Astrocyte (in vitro differentiated cells and primary cell): ENCODE measurements at regions not wholly inside any gene's neighbourhood (a gene's known extent, or its start where the extent isn't known, plus 50 kb on each side); places are given as distances from the start of the nearest gene placed in this dataset.
A peak's percentile ranks its signal among the peaks of the same experiment; 100 is the strongest.
"Not testable (repeated sequence)": the region's sequence is repeated elsewhere in the genome, so short reads cannot be mapped to it uniquely, and the experiment has no call there.

Experiments used
- DNase-seq: peaks from one replicate; pipeline ENCODE4 v3.0.0-alpha.2; 2010; ENCODE audit warnings: low read depth
- FAIRE-seq: peaks from 2 replicates; lab custom pipeline; 2011; peaks lifted over from hg19 to GRCh38; lab: Jason Lieb, UNC
- H2AFZ ChIP-seq: 2 replicates; pipeline ENCODE4 v1.6.0; 2012; ENCODE audit warnings: low read depth, low read length, inconsistent platforms
- H3K27ac ChIP-seq: 2 replicates; pipeline ENCODE4 v1.5.1; 2011; ENCODE audit warnings: low read depth, low read length, inconsistent platforms
- H3K27me3 ChIP-seq: 2 replicates; pipeline ENCODE4 v1.6.0; 2011; ENCODE audit warnings: low read length, inconsistent platforms; ENCODE audit not compliant: insufficient read depth
- H3K36me3 ChIP-seq: 2 replicates; pipeline ENCODE4 v1.5.1; 2011; ENCODE audit warnings: low read length, inconsistent platforms; ENCODE audit not compliant: insufficient read depth
- H3K4me1 ChIP-seq: 2 replicates; pipeline ENCODE4 v1.5.1; 2011; ENCODE audit warnings: low read length, inconsistent platforms; ENCODE audit not compliant: insufficient read depth
- H3K4me2 ChIP-seq: 2 replicates; pipeline ENCODE4 v1.6.0; 2012; ENCODE audit warnings: low read length, inconsistent platforms
- H3K4me3 ChIP-seq: 2 replicates; pipeline ENCODE4 v1.5.1; 2011; ENCODE audit warnings: low read depth, mild to moderate bottlenecking, low read length, inconsistent platforms; ENCODE audit not compliant: insufficient read depth
- H3K79me2 ChIP-seq: 2 replicates; pipeline ENCODE4 v1.6.0; 2012; ENCODE audit warnings: mild to moderate bottlenecking, low read length, inconsistent platforms; ENCODE audit not compliant: insufficient read depth
- H3K9ac ChIP-seq: 2 replicates; pipeline ENCODE4 v1.6.0; 2012; ENCODE audit warnings: mild to moderate bottlenecking, low read length, inconsistent platforms
- H3K9me3 ChIP-seq: 2 replicates; pipeline ENCODE4 v1.5.1; 2012; ENCODE audit warnings: low read depth, mild to moderate bottlenecking, low read length, inconsistent platforms; ENCODE audit not compliant: insufficient read depth
- H4K20me1 ChIP-seq: 2 replicates; pipeline ENCODE4 v1.6.0; 2012; ENCODE audit warnings: low read length, inconsistent platforms; ENCODE audit not compliant: insufficient read depth
- H3K27ac Mint-ChIP-seq: one replicate; pipeline ENCODE4 v1.8.0; 2021; ENCODE audit warnings: mild to moderate bottlenecking, mixed read lengths; ENCODE audit not compliant: unreplicated experiment
- H3K27me3 Mint-ChIP-seq: one replicate; pipeline ENCODE4 v1.8.0; 2021; ENCODE audit warnings: low read depth, mixed read lengths; ENCODE audit not compliant: unreplicated experiment
- H3K36me3 Mint-ChIP-seq: one replicate; pipeline ENCODE4 v1.8.0; 2021; ENCODE audit warnings: low read depth, mixed read lengths; ENCODE audit not compliant: unreplicated experiment
- H3K4me1 Mint-ChIP-seq: one replicate; pipeline ENCODE4 v1.8.0; 2021; ENCODE audit warnings: low read depth, mixed read lengths; ENCODE audit not compliant: unreplicated experiment
- H3K4me3 Mint-ChIP-seq: one replicate; pipeline ENCODE4 v1.8.0; 2021; ENCODE audit warnings: mild to moderate bottlenecking, moderate library complexity, mixed read lengths; ENCODE audit not compliant: unreplicated experiment
- H3K9me3 Mint-ChIP-seq: one replicate; pipeline ENCODE4 v1.8.0; 2021; ENCODE audit warnings: mild to moderate bottlenecking, mixed read lengths; ENCODE audit not compliant: unreplicated experiment
- EZH2 ChIP-seq: IDR thresholded peaks from 2 replicates; pipeline ENCODE4 v1.6.1; 2012; ENCODE audit warnings: mild to moderate bottlenecking, low read length, inconsistent platforms; ENCODE audit not compliant: insufficient read depth
- TF ChIP-seq, protein P1 (sequence below): IDR thresholded peaks from 2 replicates; pipeline ENCODE4 v1.5.1; 2011; ENCODE audit warnings: low read depth, mild to moderate bottlenecking, inconsistent platforms, low read length, moderate library complexity; ENCODE audit not compliant: insufficient read depth

- Mint-ChIP-seq H3K9me3 (no peaks in the 10 kb centered on the region), H3K4me1 (peaks cover 3% of the 10 kb centered on the region), H3K27ac (no peak overlapping the region), H3K36me3 (no peaks in the 10 kb centered on the region), H3K4me3 (no peak overlapping the region), H3K27me3 (no peaks in the 10 kb centered on the region)
- Histone ChIP-seq H3K36me3 (no peaks in the 10 kb centered on the region), H3K4me2 (no peak overlapping the region), H2AFZ (no peak overlapping the region), H3K4me3 (no peak overlapping the region), H3K27ac (no peak overlapping the region), H3K27me3 (no peaks in the 10 kb centered on the region), H3K9ac (no peak overlapping the region), H3K79me2 (no peaks in the 10 kb centered on the region), H3K4me1 (no peaks in the 10 kb centered on the region), H4K20me1 (no peaks in the 10 kb centered on the region), H3K9me3 (no peaks in the 10 kb centered on the region)
- DNase-seq, result peak; percentile 35
- FAIRE-seq, result no peak
- no peak for TF ChIP-seq EZH2
- TF ChIP-seq, protein P1, sequence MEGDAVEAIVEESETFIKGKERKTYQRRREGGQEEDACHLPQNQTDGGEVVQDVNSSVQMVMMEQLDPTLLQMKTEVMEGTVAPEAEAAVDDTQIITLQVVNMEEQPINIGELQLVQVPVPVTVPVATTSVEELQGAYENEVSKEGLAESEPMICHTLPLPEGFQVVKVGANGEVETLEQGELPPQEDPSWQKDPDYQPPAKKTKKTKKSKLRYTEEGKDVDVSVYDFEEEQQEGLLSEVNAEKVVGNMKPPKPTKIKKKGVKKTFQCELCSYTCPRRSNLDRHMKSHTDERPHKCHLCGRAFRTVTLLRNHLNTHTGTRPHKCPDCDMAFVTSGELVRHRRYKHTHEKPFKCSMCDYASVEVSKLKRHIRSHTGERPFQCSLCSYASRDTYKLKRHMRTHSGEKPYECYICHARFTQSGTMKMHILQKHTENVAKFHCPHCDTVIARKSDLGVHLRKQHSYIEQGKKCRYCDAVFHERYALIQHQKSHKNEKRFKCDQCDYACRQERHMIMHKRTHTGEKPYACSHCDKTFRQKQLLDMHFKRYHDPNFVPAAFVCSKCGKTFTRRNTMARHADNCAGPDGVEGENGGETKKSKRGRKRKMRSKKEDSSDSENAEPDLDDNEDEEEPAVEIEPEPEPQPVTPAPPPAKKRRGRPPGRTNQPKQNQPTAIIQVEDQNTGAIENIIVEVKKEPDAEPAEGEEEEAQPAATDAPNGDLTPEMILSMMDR, result no peak
These were observed 1427.3 kb downstream of the CDH8 start for GRCh38 chr16:60608971-60609370.

- not testable (repeated sequence) for H3K36me3 ChIP-seq, H3K9ac ChIP-seq, H3K36me3 Mint-ChIP-seq, H3K27ac ChIP-seq, H3K4me1 ChIP-seq, H2AFZ ChIP-seq, DNase-seq, H3K4me2 ChIP-seq, H3K4me1 Mint-ChIP-seq, H3K27me3 ChIP-seq, H3K4me3 Mint-ChIP-seq, H3K79me2 ChIP-seq, H3K9me3 Mint-ChIP-seq, H3K27ac Mint-ChIP-seq, H3K9me3 ChIP-seq, H4K20me1 ChIP-seq, H3K4me3 ChIP-seq, FAIRE-seq, H3K27me3 Mint-ChIP-seq
These were observed 1430.6 kb downstream of the CDH8 start for GRCh38 chr16:60605652-60606051.

- no peak for TF ChIP-seq EZH2
- TF ChIP-seq, protein P1, result no peak
- H3K36me3 Mint-ChIP-seq, result no peaks in the 10 kb centered on the region
- no peaks in the 10 kb centered on the region for H3K9me3 Mint-ChIP-seq
- no peaks in the 10 kb centered on the region for H3K36me3 ChIP-seq
- no peak overlapping the region for H3K4me3 ChIP-seq
- H4K20me1 ChIP-seq, result no peaks in the 10 kb centered on the region
- DNase-seq, result no peak
- no peak overlapping the region for H3K4me2 ChIP-seq
- no peak overlapping the region for H2AFZ ChIP-seq
- FAIRE-seq, result no peak
- H3K27me3 ChIP-seq, result no peaks in the 10 kb centered on the region
- no peaks in the 10 kb centered on the region for H3K4me1 Mint-ChIP-seq
- H3K9ac ChIP-seq, result no peak overlapping the region
- H3K27me3 Mint-ChIP-seq, result no peaks in the 10 kb centered on the region
- no peak overlapping the region for H3K27ac Mint-ChIP-seq
- H3K79me2 ChIP-seq, result no peaks in the 10 kb centered on the region
- no peak overlapping the region for H3K27ac ChIP-seq
- H3K4me3 Mint-ChIP-seq, result no peak overlapping the region
- H3K9me3 ChIP-seq, result no peaks in the 10 kb centered on the region
- H3K4me1 ChIP-seq, result no peaks in the 10 kb centered on the region
These were observed 1431.1 kb downstream of the CDH8 start for GRCh38 chr16:60605176-60605575.
